Thyroid gland (tissue), 4 donors: ENCODE measurements at regions not wholly inside any gene's neighbourhood (a gene's known extent, or its start where the extent isn't known, plus 50 kb on each side); places are given as distances from the start of the nearest gene placed in this dataset.

Source experiments
- POLR2A ChIP-seq, 2 donors: fragments of 450-650 bp; IDR thresholded peaks; one replicate each; pipeline ENCODE4 v1.6.1; 2017; ENCODE audit warnings: antibody characterized with exemption in 2 of 2, mild to moderate bottlenecking in 2 of 2, moderate library complexity in 1 of 2
- TF ChIP-seq, protein P1 (sequence below), 6 experiments: fragments of 200-600 bp in 3 of 6; fragments of 450-650 bp in 3 of 6; sonication (generic) in 3 of 6; IDR thresholded peaks; one replicate each; pipeline ENCODE4 v1.5.1; 2016 to 2019; ENCODE audit warnings: antibody characterized with exemption in 6 of 6, mild to moderate bottlenecking in 2 of 6, inconsistent platforms in 1 of 6, moderate library complexity in 1 of 6

DNA sequence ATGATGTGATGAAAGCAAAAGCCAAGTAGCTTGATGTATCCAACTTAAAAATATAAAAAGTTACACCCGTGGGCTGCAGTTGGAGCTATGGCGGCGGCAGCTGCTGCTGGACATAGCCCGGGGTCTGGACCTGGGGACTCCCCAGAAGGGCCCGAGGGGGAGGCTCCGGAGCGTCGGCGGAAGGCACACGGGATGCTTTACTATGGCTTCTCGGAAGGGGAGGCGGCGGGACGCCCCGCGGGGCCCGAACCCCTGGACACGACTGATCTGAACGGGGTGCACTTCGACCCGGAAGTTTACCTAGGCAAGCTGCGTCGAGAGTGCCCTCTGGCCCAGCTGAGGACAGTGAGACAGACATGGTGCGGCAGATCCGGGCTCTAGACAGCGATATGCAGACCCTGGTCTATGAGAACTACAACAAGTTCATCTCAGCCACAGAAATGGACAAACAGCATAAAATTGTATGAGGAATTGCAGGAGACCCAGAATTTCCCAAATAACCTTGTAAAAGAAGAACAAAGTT lies 109.5 kb upstream of the EEF2KMT start:
- TF ChIP-seq POLR2A (IDR thresholded peaks at IDR 0.05) = no peak
- TF ChIP-seq, protein P1, sequence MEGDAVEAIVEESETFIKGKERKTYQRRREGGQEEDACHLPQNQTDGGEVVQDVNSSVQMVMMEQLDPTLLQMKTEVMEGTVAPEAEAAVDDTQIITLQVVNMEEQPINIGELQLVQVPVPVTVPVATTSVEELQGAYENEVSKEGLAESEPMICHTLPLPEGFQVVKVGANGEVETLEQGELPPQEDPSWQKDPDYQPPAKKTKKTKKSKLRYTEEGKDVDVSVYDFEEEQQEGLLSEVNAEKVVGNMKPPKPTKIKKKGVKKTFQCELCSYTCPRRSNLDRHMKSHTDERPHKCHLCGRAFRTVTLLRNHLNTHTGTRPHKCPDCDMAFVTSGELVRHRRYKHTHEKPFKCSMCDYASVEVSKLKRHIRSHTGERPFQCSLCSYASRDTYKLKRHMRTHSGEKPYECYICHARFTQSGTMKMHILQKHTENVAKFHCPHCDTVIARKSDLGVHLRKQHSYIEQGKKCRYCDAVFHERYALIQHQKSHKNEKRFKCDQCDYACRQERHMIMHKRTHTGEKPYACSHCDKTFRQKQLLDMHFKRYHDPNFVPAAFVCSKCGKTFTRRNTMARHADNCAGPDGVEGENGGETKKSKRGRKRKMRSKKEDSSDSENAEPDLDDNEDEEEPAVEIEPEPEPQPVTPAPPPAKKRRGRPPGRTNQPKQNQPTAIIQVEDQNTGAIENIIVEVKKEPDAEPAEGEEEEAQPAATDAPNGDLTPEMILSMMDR (IDR thresholded peaks at IDR 0.05) = no peak
